ENCODE measurements at regions not wholly inside any gene's neighbourhood (a gene's known extent, or its start where the extent isn't known, plus 50 kb on each side); places are given as distances from the start of the nearest gene placed in this dataset.

GRCh38 chr22:49363526-49364230 lies 464.0 kb downstream of the BRD1 start:
- CTCF ChIA-PET: no interaction called here
- no peaks in the 10 kb centered on the region for H3K9me3 ChIP-seq (ENCODE audit: control insufficient read depth in 1 of 2, insufficient read depth in 1 of 2, low read depth in 1 of 2, low read length in 2 of 2)

More at GRCh38 chr22:49363526-49364230, 464.0 kb downstream of the BRD1 start:
- H4K20me1 ChIP-seq (ENCODE audit: insufficient read depth): no peaks in the 10 kb centered on the region; the same call in 1 of the 2 replicates
- DNase-seq (ENCODE audit: low read depth, low spot score) (no peak), ATAC-seq (no peak)
- H3K4me3 ChIP-seq (replicated peaks in 1 of 2; ENCODE audit: low read depth in 1 of 2, low read length in 2 of 2): no peak overlapping the region
- H3K9me2 ChIP-seq (ENCODE audit: insufficient read depth): no peaks in the 10 kb centered on the region
- H3K27ac ChIP-seq (ENCODE audit: low read depth, low read length): no peak overlapping the region
- no peaks in the 10 kb centered on the region for H3K79me2 ChIP-seq (ENCODE audit: insufficient read depth, low read length)
- intact Hi-C loops (cut with micrococcal nuclease): no loop called here
- TF ChIP-seq ZNF274 (IDR thresholded peaks at IDR 0.05; ENCODE audit: low read depth, low read length): no peak
- no peak for TF ChIP-seq MAX (IDR thresholded peaks at IDR 0.05)
- no peak for TF ChIP-seq RAD21 (IDR thresholded peaks at IDR 0.05; ENCODE audit: low read depth)
- TF ChIP-seq POLR2AphosphoS5 (IDR thresholded peaks at IDR 0.05; ENCODE audit: low read depth, low read length): no peak
- TF ChIP-seq EZH2 (IDR thresholded peaks at IDR 0.05): no peak
- TF ChIP-seq ELF1 (IDR thresholded peaks at IDR 0.05; ENCODE audit: borderline replicate concordance, low read depth): no peak
- TF ChIP-seq CBX3 (IDR thresholded peaks at IDR 0.05; ENCODE audit: low read depth): no peak
- TF ChIP-seq, protein P1, sequence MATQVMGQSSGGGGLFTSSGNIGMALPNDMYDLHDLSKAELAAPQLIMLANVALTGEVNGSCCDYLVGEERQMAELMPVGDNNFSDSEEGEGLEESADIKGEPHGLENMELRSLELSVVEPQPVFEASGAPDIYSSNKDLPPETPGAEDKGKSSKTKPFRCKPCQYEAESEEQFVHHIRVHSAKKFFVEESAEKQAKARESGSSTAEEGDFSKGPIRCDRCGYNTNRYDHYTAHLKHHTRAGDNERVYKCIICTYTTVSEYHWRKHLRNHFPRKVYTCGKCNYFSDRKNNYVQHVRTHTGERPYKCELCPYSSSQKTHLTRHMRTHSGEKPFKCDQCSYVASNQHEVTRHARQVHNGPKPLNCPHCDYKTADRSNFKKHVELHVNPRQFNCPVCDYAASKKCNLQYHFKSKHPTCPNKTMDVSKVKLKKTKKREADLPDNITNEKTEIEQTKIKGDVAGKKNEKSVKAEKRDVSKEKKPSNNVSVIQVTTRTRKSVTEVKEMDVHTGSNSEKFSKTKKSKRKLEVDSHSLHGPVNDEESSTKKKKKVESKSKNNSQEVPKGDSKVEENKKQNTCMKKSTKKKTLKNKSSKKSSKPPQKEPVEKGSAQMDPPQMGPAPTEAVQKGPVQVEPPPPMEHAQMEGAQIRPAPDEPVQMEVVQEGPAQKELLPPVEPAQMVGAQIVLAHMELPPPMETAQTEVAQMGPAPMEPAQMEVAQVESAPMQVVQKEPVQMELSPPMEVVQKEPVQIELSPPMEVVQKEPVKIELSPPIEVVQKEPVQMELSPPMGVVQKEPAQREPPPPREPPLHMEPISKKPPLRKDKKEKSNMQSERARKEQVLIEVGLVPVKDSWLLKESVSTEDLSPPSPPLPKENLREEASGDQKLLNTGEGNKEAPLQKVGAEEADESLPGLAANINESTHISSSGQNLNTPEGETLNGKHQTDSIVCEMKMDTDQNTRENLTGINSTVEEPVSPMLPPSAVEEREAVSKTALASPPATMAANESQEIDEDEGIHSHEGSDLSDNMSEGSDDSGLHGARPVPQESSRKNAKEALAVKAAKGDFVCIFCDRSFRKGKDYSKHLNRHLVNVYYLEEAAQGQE (IDR thresholded peaks at IDR 0.05; ENCODE audit: low read depth): no peak
- no peak for TF ChIP-seq SP1 (IDR thresholded peaks at IDR 0.05; ENCODE audit: low read depth)
- no peak for TF ChIP-seq SRF (IDR thresholded peaks at IDR 0.05; ENCODE audit: low read depth)
- TF ChIP-seq JUND (IDR thresholded peaks at IDR 0.05): no peak
- TF ChIP-seq EGR1 (IDR thresholded peaks at IDR 0.05; ENCODE audit: low read depth): no peak
- no peak overlapping the region for H3K4me2 ChIP-seq (ENCODE audit: low read length)
- H2AFZ ChIP-seq (ENCODE audit: low read depth, low read length, poor library complexity, severe bottlenecking): no peak overlapping the region
- H3K9ac ChIP-seq (ENCODE audit: low read length): no peak overlapping the region
- POLR2A ChIA-PET: no interaction called here
- H3K4me1 ChIP-seq (ENCODE audit: control insufficient read depth in 1 of 2, insufficient read depth in 2 of 2, low read length in 2 of 2): peaks cover 3 to 11% of the 10 kb centered on the region in 2 experiments; a peak in 3 of 4 replicates
- BruUV-seq (replicated peaks): no TSS peak
- peaks cover 36% of the 10 kb centered on the region for H3K27me3 ChIP-seq (ENCODE audit: insufficient read depth, low read length)
- RAD21 ChIA-PET (ENCODE audit: low non-redundant PET in 1 of 2, low total read pairs in 2 of 2, uncharacterized antibody in 2 of 2, unreplicated experiment in 2 of 2): no interaction called here
- no peaks in the 10 kb centered on the region for H3K36me3 ChIP-seq (ENCODE audit: control insufficient read depth in 1 of 2, insufficient read depth in 2 of 2, low read length in 2 of 2)
